HT-29 (cell line): ENCODE measurements at regions not wholly inside any gene's neighbourhood (a gene's known extent, or its start where the extent isn't known, plus 50 kb on each side); places are given as distances from the start of the nearest gene placed in this dataset.
"Not testable (repeated sequence)": the region's sequence is repeated elsewhere in the genome, so short reads cannot be mapped to it uniquely, and the experiment has no call there.

Source experiments
- DNase-seq: peaks from one replicate; pipeline ENCODE4 v3.0.0-alpha.2; 2015; ENCODE audit warnings: low spot score

- DNase-seq, result no peak
These were observed 807.7 kb upstream of the CDH6 start for GRCh38 chr5:30385754-30386153.

GRCh38 chr5:30384171-30384570 is 809.3 kb upstream of the CDH6 start:
- DNase-seq, result peak; percentile 1

DNA sequence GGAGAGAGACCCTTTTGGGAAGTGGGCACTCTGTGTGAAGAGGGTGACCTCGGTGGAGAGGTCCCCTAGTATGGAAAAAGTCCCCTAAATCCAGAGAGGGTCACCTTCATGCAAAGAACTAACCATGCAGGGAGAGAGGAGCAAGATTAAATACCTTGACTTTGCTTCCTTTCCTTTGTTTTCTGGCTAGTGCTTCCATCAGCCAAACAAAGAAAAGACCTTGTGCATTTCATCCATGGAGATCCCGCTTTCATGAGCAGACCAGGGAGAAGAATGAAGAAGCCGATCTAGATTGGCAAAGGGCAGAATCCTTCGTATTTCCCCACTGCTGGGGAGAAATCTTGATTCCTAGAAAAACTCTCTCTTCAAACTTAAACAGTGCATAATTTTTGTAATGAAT is 813.3 kb upstream of the CDH6 start:
- DNase-seq, result no peak

GRCh38 chr5:30376848-30377247 is 816.6 kb upstream of the CDH6 start:
- no peak for DNase-seq

DNA sequence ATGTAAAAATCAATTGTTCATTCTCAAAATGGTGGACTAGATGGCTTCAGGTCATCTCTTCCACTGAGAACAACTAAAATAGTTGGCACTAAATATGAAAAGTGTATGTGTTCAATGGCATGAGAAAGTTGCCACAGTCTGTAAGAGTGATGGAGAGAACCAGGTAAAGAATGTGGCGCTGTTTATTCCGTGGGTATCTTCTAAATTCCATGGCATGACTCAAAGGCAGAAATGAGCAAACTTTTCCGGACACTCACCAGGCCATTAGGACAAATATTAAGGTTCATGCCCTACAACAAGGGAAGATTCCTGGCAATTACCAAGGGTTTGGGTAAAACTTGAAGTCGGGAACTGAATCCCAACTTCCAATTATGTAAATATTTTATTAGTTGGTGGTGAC is 825.4 kb upstream of the CDH6 start:
- no peak for DNase-seq

GRCh38 chr5:30365031-30365430 is 828.5 kb upstream of the CDH6 start:
- DNase-seq, result not testable (repeated sequence)

- DNase-seq, result no peak
These were observed 836.1 kb upstream of the CDH6 start for GRCh38 chr5:30357371-30357770.

GRCh38 chr5:30355675-30356074 is 837.8 kb upstream of the CDH6 start:
- DNase-seq, result no peak

DNA sequence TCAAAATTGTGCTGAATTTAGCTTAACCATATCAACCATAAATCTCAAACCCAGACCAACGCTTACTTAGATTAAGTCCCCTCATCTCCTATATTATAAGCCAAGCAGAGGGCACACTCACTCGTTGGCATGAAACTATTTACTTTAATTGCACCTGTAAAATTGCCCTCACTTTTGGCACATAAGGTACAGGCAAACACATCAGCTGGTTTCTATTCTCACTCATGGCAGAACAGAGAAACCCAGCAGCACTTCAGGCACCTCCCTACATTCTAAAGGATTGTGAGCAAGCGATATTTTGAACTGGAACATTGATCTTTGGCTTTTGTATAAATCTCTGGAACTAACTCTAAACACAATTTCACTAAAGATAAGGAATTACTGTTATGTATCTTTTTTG is 845.6 kb upstream of the CDH6 start:
- no peak for DNase-seq

GRCh38 chr5:30345539-30346345 is 847.7 kb upstream of the CDH6 start:
- DNase-seq, result not testable (repeated sequence)

- DNase-seq, result no peak
These were observed 849.8 kb upstream of the CDH6 start for GRCh38 chr5:30343707-30344106.

DNA sequence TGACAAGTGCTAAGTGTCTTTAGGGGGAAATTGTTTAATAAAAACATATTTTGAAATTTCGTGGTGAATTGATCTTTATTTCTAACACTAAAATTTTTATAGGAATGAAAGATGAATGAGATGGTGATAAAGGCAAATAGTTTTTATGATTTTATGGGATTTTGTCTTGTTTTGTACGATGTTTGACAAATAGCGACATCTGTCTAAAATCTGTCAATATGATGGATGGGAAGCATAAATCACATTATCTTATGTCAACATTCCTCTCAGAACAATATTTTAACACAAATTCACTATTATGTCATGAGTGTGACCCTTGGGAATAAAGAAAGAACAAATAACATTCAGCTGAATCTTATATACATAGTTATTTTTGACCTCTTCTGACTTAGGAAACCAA is 852.0 kb upstream of the CDH6 start:
- DNase-seq, result no peak

DNA sequence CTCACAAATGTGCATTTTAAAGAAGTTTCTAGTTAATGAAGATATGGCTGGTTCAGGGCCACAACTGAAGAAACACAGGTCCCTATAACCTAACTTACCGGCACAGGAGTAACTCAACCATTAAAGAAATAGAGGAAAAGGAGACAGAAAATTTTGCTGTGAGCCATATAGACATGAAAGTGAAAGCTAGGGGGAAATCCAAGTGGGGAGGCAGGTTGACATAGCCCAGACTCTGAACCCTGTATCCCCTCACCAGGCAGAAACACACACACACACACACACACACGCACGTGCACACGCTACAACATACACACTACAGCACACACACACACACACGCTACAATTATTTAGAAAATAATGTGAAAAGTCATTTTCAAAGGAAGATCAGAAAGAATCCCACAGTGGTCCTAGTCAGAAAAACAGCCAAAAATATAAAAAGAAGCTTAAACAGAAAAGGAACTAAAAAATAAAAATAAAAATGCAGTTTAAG is 856.4 kb upstream of the CDH6 start:
- DNase-seq, result no peak

- DNase-seq, result no peak
These were observed 862.0 kb upstream of the CDH6 start for GRCh38 chr5:30331534-30331933.

GRCh38 chr5:30325795-30326194 is 867.7 kb upstream of the CDH6 start:
- DNase-seq, result no peak

- no peak for DNase-seq
These were observed 869.4 kb upstream of the CDH6 start for GRCh38 chr5:30324083-30324482.

DNA sequence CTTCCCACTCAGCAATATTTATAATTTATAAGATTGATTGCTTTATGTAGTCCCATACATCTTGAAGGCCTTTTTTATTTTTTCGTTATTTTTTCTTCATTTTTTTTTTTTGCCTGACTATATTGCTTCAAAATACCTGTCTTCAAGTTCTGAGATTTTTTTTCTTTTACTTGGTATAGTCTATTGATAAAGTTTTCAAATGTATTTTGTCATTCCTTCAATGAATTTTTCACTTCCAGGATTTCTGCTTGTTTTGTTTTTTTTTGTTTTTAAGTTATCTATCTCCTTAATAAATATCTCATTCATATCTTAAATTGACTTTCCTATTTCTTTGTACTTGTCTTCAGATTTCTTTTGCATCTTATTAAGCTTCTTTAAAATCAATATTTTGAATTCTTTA is 905.6 kb upstream of the CDH6 start:
- DNase-seq, result no peak

GRCh38 chr5:30279237-30279636 is 914.2 kb upstream of the CDH6 start:
- no peak for DNase-seq

- no peak for DNase-seq
These were observed 926.5 kb upstream of the CDH6 start for GRCh38 chr5:30267026-30267425.

- no peak for DNase-seq
These were observed 954.0 kb upstream of the CDH6 start for GRCh38 chr5:30239331-30240022.

GRCh38 chr5:30237189-30237588 is 956.3 kb upstream of the CDH6 start:
- DNase-seq, result no peak

GRCh38 chr5:30209755-30210154 is 983.7 kb upstream of the CDH6 start:
- no peak for DNase-seq

- no peak for DNase-seq
These were observed 995.8 kb upstream of the CDH6 start for GRCh38 chr5:30197662-30198061.
